Body of pancreas (tissue), 4 donors: ENCODE measurements at regions not wholly inside any gene's neighbourhood (a gene's known extent, or its start where the extent isn't known, plus 50 kb on each side); places are given as distances from the start of the nearest gene placed in this dataset.

ENCODE experiments used
- ATAC-seq: fragments of 150-250 bp; one replicate; pipeline ENCODE4 v1.9.1; 2016
- DNase-seq, 4 donors: peaks; one replicate each; pipeline ENCODE4 v3.0.0-alpha.2; 2019
- H3K27ac ChIP-seq, 4 donors: fragments of 200-600 bp; sonication (generic); 1 replicate in 3 of 4; 2 replicates in 1 of 4; pipeline versions ENCODE4 v1.5.1 to v1.6.1; 2016 to 2019; ENCODE audit warnings: mild to moderate bottlenecking in 1 of 4, mixed read lengths in 1 of 4, moderate library complexity in 1 of 4
- H3K27me3 ChIP-seq, 2 donors: fragments of 200-600 bp; sonication (generic); one replicate each; pipeline ENCODE4 v1.6.0; 2016; ENCODE audit warnings: mild to moderate bottlenecking in 1 of 2
- H3K36me3 ChIP-seq, 2 donors: fragments of 200-600 bp; sonication (generic); replicated peaks in 1 of 2; 2 replicates each; pipeline ENCODE4 v1.5.1; 2016; ENCODE audit warnings: low read depth in 2 of 2; ENCODE audit not compliant: insufficient read depth in 1 of 2
- H3K4me1 ChIP-seq: fragments of 200-600 bp; sonication (generic); one replicate; pipeline ENCODE4 v1.6.0; 2016
- H3K4me3 ChIP-seq, 2 donors: fragments of 200-600 bp; sonication (generic); 1 replicate in 1 of 2; 2 replicates in 1 of 2; pipeline ENCODE4 v1.5.1; 2016 to 2019
- H3K9me3 ChIP-seq, 3 donors: fragments of 200-600 bp; sonication (generic); 1 replicate in 2 of 3; 2 replicates in 1 of 3; pipeline ENCODE4 v1.5.1; 2016
- POLR2A ChIP-seq, 3 donors: fragments of 450-650 bp; IDR thresholded peaks; one replicate each; pipeline ENCODE4 v1.6.1; 2016; ENCODE audit warnings: antibody characterized with exemption in 3 of 3, mild to moderate bottlenecking in 2 of 3
- WGBS, 2 donors: methylation state at CpG; one replicate each; pipeline ENCODE4 v1.1.5; 2017; 5-methylcytosine and 5-hydroxymethylcytosine counted together
- intact Hi-C: fragments of 100-400 bp; cut with DNase I; formaldehyde crosslinking; loops from one replicate; pipeline ENCODE4 v1.15.1; 2023
- TF ChIP-seq, protein P1 (sequence below), 7 experiments: fragments of 450-650 bp in 4 of 7; fragments of 200-600 bp in 3 of 7; sonication (generic) in 3 of 7; IDR thresholded peaks; one replicate each; pipeline ENCODE4 v1.5.1; 2016 to 2019; ENCODE audit warnings: antibody characterized with exemption in 7 of 7

DNA sequence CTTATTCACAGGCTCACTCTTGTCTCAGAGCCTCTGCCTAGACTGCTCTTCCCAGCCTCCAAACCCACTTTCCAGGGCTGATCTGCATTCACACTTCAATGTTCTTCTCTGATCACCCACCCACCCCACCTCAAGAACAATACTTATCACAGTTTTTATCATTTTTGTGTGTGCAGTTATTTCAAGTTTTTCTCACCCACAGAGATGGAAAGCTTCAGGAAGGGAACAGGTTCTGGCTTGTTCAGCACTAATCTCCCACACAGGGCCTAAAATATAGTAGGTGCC, 160.9 kb downstream of the MRPL14 start:
- ATAC-seq (no peak), DNase-seq (no peak)
- no peaks in the 10 kb centered on the region for H3K36me3 ChIP-seq
- intact Hi-C loops: no loop called here
- H3K9me3 ChIP-seq: no peaks in the 10 kb centered on the region
- no peak for TF ChIP-seq POLR2A (IDR thresholded peaks at IDR 0.05)
- TF ChIP-seq, protein P1, sequence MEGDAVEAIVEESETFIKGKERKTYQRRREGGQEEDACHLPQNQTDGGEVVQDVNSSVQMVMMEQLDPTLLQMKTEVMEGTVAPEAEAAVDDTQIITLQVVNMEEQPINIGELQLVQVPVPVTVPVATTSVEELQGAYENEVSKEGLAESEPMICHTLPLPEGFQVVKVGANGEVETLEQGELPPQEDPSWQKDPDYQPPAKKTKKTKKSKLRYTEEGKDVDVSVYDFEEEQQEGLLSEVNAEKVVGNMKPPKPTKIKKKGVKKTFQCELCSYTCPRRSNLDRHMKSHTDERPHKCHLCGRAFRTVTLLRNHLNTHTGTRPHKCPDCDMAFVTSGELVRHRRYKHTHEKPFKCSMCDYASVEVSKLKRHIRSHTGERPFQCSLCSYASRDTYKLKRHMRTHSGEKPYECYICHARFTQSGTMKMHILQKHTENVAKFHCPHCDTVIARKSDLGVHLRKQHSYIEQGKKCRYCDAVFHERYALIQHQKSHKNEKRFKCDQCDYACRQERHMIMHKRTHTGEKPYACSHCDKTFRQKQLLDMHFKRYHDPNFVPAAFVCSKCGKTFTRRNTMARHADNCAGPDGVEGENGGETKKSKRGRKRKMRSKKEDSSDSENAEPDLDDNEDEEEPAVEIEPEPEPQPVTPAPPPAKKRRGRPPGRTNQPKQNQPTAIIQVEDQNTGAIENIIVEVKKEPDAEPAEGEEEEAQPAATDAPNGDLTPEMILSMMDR (IDR thresholded peaks at IDR 0.05): no peak
- no peak overlapping the region for H3K27ac ChIP-seq
- no peak overlapping the region for H3K4me3 ChIP-seq
- H3K27me3 ChIP-seq: no peaks in the 10 kb centered on the region
- peaks cover 14% of the 10 kb centered on the region for H3K4me1 ChIP-seq

DNA sequence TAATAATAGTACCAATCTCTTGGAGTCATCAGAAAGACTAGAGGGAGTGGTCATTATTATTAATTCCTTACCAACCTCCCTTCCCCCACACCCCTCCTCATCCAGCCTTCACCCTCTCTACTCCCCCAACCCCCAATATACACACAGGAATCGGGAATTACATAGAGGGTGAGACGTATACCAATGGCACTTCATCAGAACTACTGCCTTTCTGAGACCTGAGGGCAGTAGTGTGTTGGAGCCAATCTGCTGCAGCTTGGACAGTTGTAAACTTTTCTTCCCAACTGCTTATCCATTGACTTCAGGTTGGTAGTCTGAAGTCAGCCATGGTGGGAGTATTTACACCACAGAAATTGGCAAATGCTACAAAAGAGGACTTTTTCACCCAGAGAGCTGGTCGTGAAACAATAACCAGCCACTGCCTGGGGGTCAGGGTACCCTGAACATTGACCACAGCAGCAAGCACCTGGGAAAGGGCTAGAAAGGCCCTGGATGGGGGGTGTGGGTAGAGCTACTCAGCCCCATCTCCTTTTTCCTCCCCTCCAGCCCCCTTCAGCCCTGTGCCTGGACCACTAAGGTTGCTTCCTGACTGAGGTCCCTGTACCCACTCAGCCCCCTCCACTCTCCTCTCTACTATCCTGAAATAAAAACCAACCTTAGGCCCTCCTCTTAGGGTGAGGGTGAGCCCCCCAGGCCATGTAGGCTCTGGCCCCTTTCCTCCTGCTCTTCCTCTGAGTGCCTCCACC, 161.5 kb downstream of the MRPL14 start:
- intact Hi-C loops: no loop called here
- H3K9me3 ChIP-seq: no peaks in the 10 kb centered on the region
- H3K4me3 ChIP-seq: no peak overlapping the region
- DNase-seq: no peak
- WGBS, 2 donors: 91 to 98% methylated on average over 3 of the region's 3 CpGs
- no peaks in the 10 kb centered on the region for H3K27me3 ChIP-seq
- H3K27ac ChIP-seq: no peak overlapping the region
- no peak for TF ChIP-seq POLR2A (IDR thresholded peaks at IDR 0.05)
- TF ChIP-seq, protein P1 (IDR thresholded peaks at IDR 0.05): no peak
- peaks cover 9% of the 10 kb centered on the region for H3K4me1 ChIP-seq
- no peaks in the 10 kb centered on the region for H3K36me3 ChIP-seq
- no peak for ATAC-seq

DNA sequence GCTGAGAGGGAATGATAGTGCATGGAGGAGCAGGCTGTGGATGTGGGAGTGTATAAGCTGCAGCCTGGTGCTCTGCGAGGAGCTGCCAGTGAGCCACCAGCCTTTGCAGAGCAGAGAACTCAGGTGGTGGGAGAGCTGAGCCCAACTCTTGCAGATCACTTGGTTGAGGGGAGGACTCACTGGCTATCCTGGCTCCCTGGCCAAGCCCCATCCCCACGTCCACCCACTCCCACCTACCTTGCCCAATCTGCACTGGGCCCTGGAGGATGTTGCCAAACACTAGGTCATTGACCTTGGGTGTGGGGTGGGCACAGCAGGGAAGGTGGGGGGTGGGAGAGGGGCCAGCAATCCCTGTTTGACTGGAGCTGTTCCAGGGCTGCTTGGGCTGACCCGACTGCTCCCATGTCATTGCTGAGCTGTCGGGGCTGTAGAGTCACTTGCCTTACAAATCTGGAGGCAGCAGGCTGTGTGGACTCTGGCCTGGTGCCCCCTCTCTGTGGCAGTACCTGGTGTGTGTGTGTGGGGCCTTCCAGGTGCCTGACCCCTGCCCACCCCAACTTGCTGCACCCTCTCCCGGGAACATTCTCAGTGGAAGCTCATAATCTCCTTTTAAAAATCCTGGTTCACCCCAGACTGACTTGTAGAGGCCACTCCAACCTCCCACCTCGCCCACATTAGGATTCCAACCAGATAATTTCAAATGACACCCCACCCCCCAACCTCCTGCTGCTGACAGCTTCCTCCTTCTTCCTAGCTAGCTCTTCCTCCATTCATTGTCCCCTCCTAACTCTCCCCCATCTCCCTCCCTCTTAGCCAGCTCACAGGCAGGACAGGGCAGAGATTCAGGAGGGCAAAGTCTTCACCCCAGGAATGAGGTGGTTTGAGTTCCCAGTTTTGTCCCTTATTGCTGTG, 162.3 kb downstream of the MRPL14 start:
- DNase-seq: peak in 1 of 4 donors; percentile 7
- Histone ChIP-seq H3K4me1 (no peaks in the 10 kb centered on the region), H3K36me3 (no peaks in the 10 kb centered on the region), H3K9me3 (no peaks in the 10 kb centered on the region), H3K4me3 (no peak overlapping the region), H3K27me3 (no peaks in the 10 kb centered on the region), H3K27ac (no peak overlapping the region)
- no peak for TF ChIP-seq POLR2A (IDR thresholded peaks at IDR 0.05)
- TF ChIP-seq, protein P1 (IDR thresholded peaks at IDR 0.05): no peak
- 67 to 78% methylated on average over 4 to 6 of the region's 6 CpGs for WGBS, 2 donors
- ATAC-seq: no peak
- intact Hi-C loops: no loop called here

DNA sequence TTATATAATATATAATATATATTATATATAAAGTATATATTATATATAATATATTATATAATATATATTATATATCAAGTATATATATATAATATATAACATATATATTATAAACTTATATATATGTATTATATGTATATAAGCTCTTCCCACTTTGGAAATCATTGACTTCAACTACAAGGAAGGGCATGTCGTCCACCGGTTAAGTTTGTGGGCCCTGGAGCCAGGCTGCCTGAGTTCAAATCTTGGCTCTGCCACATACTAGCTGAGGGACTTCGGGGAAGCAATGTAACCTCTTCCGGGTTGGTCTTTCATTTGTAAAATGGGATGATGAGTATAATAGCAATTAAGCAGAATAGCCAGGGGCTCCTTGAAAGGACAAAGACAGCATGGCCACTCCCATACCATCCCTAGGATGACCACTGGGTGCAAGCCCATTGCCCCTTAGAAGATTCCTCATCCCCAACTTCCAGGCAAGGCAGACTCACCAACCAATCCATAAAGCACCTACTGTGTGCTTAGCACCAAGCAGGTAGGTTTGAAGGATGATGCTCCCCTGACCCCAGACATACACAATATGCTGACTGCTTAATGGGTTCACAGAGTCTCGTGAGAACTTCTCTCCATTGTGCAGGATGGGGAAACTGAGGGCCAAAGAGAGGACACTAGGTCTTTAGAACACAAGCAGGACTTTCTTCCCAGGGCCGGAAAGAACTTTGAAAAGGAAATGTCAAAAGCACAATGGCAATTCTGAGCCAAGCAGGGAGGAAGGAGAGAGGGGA, 163.2 kb downstream of the MRPL14 start:
- ATAC-seq (no peak), DNase-seq (peak in 1 of 4 donors; percentile 10)
- Histone ChIP-seq H3K27ac (no peak overlapping the region), H3K4me1 (no peaks in the 10 kb centered on the region), H3K9me3 (no peaks in the 10 kb centered on the region), H3K36me3 (no peaks in the 10 kb centered on the region), H3K4me3 (no peak overlapping the region), H3K27me3 (no peaks in the 10 kb centered on the region)
- intact Hi-C loops: no loop called here
- TF ChIP-seq POLR2A (IDR thresholded peaks at IDR 0.05): no peak
- TF ChIP-seq, protein P1 (IDR thresholded peaks at IDR 0.05): no peak
- 61 to 67% methylated on average over 6 of the region's 6 CpGs for WGBS, 2 donors
